ENCODE measurements at regions not wholly inside any gene's neighbourhood (a gene's known extent, or its start where the extent isn't known, plus 50 kb on each side); places are given as distances from the start of the nearest gene placed in this dataset.
"Not testable (repeated sequence)": the region's sequence is repeated elsewhere in the genome, so short reads cannot be mapped to it uniquely, and the experiment has no call there.

DNA sequence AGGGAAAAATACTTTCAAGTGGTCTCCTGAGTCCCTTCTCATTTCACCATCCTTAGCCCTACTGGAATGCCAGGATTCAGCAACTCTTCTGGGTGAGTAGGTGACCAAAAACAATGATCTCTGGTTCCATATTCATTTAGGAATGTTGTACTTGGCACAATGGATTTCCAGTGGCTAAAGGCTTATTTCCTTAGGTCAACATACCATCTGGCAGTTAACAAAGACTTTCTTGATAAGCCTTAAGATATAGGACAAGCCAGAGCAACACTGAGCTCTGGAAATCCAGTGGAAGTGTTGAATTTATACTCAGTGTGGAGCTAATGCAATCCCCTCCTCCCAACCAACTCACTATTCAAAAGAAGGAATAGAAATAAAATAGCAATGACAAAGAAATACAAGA lies 139.4 kb upstream of the EMCN start:
- DNase-seq (ENCODE audit: insufficient read length) (no peak), FAIRE-seq (no peak)
- no peak for TF ChIP-seq TAF1 (IDR thresholded peaks at IDR 0.05; ENCODE audit: borderline replicate concordance, low read depth, low read length)
- no peak for TF ChIP-seq POLR2A (IDR thresholded peaks at IDR 0.05; ENCODE audit: low read depth, low read length)
- TF ChIP-seq POLR2AphosphoS5 (IDR thresholded peaks at IDR 0.05; ENCODE audit: low read depth, low read length) = no peak

DNA sequence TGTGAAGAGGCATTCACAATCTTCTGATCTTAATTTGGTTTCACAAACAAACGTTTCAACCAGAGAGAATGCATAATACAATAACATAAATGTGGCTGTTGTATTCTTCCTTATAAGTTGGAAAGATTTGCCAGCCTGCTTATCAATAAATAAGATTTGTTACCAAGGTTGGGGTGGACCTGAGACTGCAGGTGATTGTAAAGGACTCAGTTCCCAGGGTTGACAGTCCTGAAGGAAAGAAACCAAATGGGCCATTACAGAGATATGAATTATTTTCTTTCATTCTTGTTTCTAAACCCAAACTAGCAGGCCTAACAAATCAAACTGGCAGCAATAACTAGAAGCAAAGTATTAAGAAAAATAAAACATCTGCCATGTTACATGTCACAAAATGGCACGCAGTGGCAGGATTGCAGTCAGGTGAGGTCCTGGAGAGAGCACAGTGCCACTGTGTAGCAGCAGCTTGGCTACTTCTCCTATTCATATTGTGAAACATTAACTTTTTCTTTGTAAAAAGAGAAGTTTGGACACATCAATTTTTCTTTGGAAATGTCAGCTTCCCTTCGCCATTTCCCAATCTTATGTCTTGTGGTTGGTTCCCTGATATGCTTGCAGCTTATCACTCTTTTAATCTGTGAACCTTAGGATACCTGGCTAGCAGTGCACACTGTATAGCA lies 133.8 kb upstream of the EMCN start:
- DNase-seq (ENCODE audit: insufficient read length) (no peak), FAIRE-seq (no peak)
- no peak for TF ChIP-seq POLR2AphosphoS5 (IDR thresholded peaks at IDR 0.05; ENCODE audit: low read depth, low read length)
- no peak for TF ChIP-seq TAF1 (IDR thresholded peaks at IDR 0.05; ENCODE audit: borderline replicate concordance, low read depth, low read length)
- TF ChIP-seq POLR2A (IDR thresholded peaks at IDR 0.05; ENCODE audit: low read depth, low read length) = no peak

DNA sequence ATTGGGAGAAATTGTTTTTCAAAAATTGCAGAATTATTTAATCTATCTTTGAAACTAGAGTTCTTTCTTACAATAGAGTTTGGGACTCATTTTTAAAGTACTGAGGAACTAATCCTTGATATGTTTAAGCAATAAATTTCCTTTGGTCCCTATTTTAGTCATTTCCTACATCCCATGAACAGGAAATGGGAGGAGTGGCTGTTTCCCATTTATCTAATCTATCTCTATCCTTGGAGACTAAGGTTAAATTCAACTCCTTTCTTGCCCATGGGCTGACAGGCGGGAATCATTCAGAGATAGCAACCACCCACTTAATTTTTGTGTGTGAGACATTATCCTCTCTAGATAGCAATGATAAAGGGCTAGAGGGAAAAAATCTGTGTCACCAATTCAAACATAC lies 131.6 kb upstream of the EMCN start:
- no peak for FAIRE-seq
- no peak for TF ChIP-seq POLR2A (IDR thresholded peaks at IDR 0.05; ENCODE audit: low read depth, low read length)

DNA sequence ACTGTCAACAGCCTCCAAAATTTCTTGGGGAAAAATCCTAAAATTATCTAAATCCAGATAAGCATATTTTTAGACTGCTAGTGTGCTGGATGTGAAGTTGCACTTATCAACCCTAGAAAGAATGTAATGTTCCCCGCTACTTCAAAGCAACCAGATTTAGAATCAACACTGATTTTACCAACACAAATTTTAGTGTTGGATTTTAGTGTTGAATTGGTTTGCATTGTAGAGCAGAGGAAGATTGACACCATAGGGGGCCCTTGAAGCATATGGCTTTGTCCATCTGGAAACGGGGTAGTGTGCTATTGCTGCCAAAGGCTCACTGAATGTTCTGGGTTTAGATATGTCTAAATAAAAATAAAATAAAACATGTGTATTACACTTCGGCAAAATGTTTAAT lies 126.3 kb upstream of the EMCN start:
- FAIRE-seq = no peak
- no peak for TF ChIP-seq POLR2AphosphoS5 (IDR thresholded peaks at IDR 0.05; ENCODE audit: low read depth, low read length)
- TF ChIP-seq POLR2A (IDR thresholded peaks at IDR 0.05; ENCODE audit: low read depth, low read length) = no peak
- no peak for TF ChIP-seq TAF1 (IDR thresholded peaks at IDR 0.05; ENCODE audit: borderline replicate concordance, low read depth, low read length)
- DNase-seq (ENCODE audit: insufficient read length) = no peak

More for the DNA sequence above, 131.6 kb upstream of the EMCN start:
- DNase-seq (ENCODE audit: insufficient read length) = no peak

DNA sequence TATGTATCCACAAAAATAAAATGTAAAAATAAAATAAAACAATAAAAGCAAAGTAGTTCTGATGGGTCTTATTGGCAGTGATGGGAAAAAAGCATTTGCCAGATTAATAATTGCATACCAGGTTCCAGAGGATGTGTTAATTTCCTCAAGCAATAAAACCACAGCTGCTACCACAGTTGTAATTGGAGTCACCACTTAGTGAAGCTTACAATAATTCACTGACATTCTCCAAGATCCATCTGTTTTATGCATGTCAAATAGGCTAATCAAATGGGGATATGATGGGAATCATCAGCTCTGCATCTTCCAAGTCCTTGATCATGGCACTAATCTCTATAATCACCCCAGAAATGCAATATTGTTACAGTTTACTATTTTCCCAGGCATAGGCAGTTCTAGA lies 123.5 kb upstream of the EMCN start:
- TF ChIP-seq POLR2AphosphoS5 (IDR thresholded peaks at IDR 0.05; ENCODE audit: low read depth, low read length) (no peak), POLR2A (IDR thresholded peaks at IDR 0.05; ENCODE audit: low read depth, low read length) (no peak), TAF1 (IDR thresholded peaks at IDR 0.05; ENCODE audit: borderline replicate concordance, low read depth, low read length) (no peak)
- DNase-seq (ENCODE audit: insufficient read length) (no peak), FAIRE-seq (no peak)

DNA sequence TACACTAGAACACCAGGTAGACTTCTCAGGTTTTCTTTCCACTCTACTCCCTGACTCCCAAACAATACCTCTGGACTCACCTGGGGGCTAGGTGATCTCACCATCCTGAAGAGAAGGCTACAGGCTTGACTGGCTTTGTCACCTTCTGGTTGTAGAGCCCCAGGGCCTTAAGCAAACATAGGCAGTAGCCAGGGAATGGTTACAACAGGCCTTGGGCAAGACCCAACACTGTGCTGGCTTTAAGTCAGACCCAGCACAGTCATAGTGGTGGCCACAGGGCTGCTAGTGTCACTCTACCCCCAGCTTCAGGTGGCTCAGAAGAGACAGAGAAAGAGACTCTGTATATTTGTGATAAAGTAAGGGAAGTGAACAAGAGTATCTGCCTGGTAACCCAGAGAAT lies 118.1 kb upstream of the EMCN start:
- DNase-seq (ENCODE audit: insufficient read length) (no peak), FAIRE-seq (no peak)
- no peak for TF ChIP-seq POLR2A (IDR thresholded peaks at IDR 0.05; ENCODE audit: low read depth, low read length)
- no peak for TF ChIP-seq POLR2AphosphoS5 (IDR thresholded peaks at IDR 0.05; ENCODE audit: low read depth, low read length)
- TF ChIP-seq TAF1 (IDR thresholded peaks at IDR 0.05; ENCODE audit: borderline replicate concordance, low read depth, low read length) = no peak

DNA sequence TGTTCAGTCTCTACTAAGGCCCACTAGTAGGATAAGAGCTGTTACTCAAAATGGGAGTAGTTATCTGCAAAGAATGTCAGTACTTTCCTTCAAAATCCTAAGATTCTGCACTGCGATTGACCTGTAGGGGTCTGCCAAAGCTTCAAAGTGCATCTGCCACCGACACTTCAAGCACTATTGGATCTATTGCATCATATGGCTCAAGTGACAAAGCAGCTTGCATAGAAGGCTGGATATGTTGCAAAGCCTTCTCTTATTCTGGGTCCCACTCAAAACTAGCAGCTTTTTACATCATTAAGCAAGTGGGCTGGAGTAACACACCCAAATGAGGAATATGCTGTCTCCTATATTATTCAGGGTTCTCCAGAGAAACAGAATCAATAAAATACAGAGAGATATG lies 115.4 kb upstream of the EMCN start:
- DNase-seq (ENCODE audit: insufficient read length) (no peak), FAIRE-seq (no peak)
- TF ChIP-seq POLR2AphosphoS5 (IDR thresholded peaks at IDR 0.05; ENCODE audit: low read depth, low read length) (no peak), TAF1 (IDR thresholded peaks at IDR 0.05; ENCODE audit: borderline replicate concordance, low read depth, low read length) (no peak), POLR2A (IDR thresholded peaks at IDR 0.05; ENCODE audit: low read depth, low read length) (no peak)

DNA sequence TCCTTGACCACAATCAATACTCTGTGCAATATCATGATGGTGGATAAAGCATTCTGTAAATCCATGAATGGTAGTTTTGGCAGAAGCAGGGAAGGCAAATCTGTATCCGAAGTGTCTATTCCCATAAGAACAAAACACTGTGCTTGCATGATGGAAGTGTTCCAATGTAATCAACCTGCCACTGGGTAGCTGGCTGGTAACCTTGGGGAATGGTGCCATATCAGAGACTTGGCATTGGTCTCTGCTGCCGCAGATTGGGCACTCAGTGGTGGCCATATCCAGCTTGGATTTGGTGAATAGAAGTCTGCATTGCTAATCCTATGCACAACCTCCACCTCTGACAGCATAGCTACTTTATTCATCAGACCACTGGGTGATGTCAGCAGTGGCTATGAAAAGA lies 114.3 kb upstream of the EMCN start:
- FAIRE-seq = no peak
- no peak for DNase-seq (ENCODE audit: insufficient read length)
- no peak for TF ChIP-seq TAF1 (IDR thresholded peaks at IDR 0.05; ENCODE audit: borderline replicate concordance, low read depth, low read length)
- no peak for TF ChIP-seq POLR2AphosphoS5 (IDR thresholded peaks at IDR 0.05; ENCODE audit: low read depth, low read length)
- TF ChIP-seq POLR2A (IDR thresholded peaks at IDR 0.05; ENCODE audit: low read depth, low read length) = no peak

DNA sequence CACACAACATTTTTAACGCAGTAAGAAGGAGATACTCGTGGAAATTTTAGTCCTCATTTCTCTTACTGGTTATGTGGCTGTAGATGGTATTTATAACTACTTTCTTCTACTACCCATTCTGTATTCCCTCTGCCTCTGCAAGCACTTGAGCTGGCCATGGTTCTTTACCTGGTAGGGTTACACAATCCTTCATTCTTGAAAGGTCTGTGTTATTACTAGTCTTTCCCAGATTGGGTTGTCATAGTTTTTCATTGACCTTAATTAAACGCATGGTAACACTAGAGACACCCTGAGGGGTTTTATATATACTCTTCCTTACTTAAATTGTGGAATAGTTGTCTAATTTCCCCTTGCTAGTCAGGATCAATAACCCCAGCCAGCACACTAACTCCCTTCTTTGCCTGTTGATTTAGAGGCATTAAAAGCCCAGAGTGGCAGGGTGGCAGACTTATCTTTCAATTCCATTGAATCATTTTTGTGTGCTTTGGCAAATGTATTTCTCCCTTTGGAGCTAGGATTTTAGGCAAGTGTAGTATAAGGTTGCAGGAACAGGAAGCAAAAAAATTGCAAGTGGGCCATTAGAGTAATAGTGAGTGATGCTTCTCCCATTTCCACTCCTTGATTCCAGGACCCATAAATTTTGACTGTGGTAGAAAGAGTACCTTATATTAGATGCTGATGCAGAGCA lies 113.6 kb upstream of the EMCN start:
- FAIRE-seq = no peak
- DNase-seq (ENCODE audit: insufficient read length) = no peak
- TF ChIP-seq POLR2A (IDR thresholded peaks at IDR 0.05; ENCODE audit: low read depth, low read length) (no peak), TAF1 (IDR thresholded peaks at IDR 0.05; ENCODE audit: borderline replicate concordance, low read depth, low read length) (no peak), POLR2AphosphoS5 (IDR thresholded peaks at IDR 0.05; ENCODE audit: low read depth, low read length) (no peak)

DNA sequence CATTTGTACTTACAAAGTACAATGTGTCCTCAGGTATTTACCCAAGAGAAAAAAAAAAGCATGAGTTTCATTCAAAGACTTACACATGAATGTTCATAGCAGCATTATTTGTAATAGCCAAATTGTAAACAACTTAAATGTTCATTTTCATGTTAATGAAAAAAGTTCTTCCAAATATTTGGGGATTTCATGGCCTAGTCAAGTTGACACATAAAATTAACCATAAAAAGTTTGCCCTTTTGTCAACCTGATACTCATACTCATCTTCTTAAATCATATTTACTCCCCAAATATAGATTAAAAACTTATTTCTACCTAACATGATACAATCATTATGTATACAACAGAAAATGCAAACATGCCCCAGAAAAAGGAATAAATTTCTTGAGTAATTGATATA lies 112.5 kb upstream of the EMCN start:
- DNase-seq (ENCODE audit: insufficient read length) = no peak
- FAIRE-seq = no peak
- no peak for TF ChIP-seq POLR2AphosphoS5 (IDR thresholded peaks at IDR 0.05; ENCODE audit: low read depth, low read length)
- TF ChIP-seq POLR2A (IDR thresholded peaks at IDR 0.05; ENCODE audit: low read depth, low read length) = no peak
- no peak for TF ChIP-seq TAF1 (IDR thresholded peaks at IDR 0.05; ENCODE audit: borderline replicate concordance, low read depth, low read length)

DNA sequence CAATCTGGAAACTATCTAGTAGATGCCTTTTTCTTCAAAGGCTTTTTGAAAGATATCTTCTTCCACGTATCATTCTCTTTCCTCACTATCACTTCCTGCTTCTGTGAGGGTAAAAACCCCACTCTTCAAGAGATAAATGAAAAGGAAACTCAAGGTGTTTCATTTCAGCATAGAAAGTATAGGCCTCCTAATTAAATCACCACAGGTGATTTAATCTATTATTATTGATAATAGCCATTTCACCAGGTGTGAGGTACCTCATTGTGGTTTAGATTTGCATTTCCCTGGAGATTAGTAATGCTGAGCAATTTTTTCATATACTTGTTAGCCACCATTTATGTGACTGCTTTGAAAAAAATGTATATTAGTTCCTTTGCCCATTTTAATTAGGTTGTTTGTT lies 92.0 kb upstream of the EMCN start:
- no peak for FAIRE-seq
- no peak for TF ChIP-seq POLR2A (IDR thresholded peaks at IDR 0.05; ENCODE audit: low read depth, low read length)
- no peak for DNase-seq (ENCODE audit: insufficient read length)

DNA sequence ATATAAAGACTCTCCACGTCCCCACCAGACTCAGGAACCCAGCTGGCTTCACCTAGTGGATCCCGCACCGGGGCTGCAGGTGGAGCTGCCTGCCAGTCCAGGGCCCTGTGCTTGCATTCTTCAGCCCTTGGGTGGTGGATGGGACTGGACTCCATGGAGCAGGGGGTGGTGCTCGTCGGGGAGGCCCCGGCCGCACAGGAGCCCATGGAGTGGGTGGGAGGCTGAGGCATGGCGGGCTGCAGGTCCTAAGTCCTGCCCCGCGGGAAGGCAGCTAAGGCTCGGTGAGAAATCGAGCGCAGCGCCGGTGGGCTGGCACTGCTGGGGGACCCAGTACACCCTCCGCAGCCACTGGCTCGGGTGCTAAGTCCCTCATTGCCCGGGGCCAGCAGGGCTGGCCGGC lies 90.8 kb upstream of the EMCN start:
- DNase-seq (ENCODE audit: insufficient read length); FAIRE-seq: not testable (repeated sequence)

DNA sequence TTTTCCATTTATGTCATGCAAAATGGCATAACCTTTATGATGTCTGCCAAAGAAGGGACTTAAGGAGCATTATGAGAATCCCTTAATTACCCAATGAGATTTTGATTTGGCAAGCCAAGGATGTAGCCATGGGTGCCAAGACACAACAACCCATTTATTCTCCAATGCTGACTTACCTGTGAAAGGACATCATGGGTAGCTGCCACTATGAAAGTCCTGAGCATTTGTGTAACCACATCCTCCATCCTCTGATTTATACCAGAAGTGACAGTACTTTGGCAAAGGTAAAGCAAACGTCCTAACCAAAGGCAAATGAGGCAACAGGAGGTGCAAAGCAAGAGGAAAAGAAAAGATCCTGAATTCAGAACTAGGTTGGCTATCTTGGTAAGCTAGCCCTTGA lies 87.3 kb upstream of the EMCN start:
- TF ChIP-seq POLR2A (IDR thresholded peaks at IDR 0.05; ENCODE audit: low read depth, low read length) = no peak
- DNase-seq (ENCODE audit: insufficient read length) = no peak
- FAIRE-seq = no peak

All from GM12892 (cell line).